ENCODE measurements at regions not wholly inside any gene's neighbourhood (a gene's known extent, or its start where the extent isn't known, plus 50 kb on each side); places are given as distances from the start of the nearest gene placed in this dataset.

GRCh38 chr2:212863185-212863588 is 288.2 kb downstream of the IKZF2 start:
- no peak overlapping the region for H3K4me2 ChIP-seq (ENCODE audit: low read depth, low read length)
- H3K27me3 ChIP-seq (replicated peaks; ENCODE audit: insufficient read depth, low read length): no peaks in the 10 kb centered on the region
- no peak overlapping the region for H3K4me3 ChIP-seq (ENCODE audit: low read length)
- peak; percentile 42 for DNase-seq
- no peaks in the 10 kb centered on the region for H3K9me2 ChIP-seq (replicated peaks; ENCODE audit: insufficient read depth, low read length)
- H3F3A ChIP-seq (ENCODE audit: insufficient read depth, low read length): no peaks in the 10 kb centered on the region
- no peaks in the 10 kb centered on the region for H3K79me2 ChIP-seq (ENCODE audit: low read length)
- H3K4me1 ChIP-seq (ENCODE audit: low read length): no peaks in the 10 kb centered on the region
- no peak for TF ChIP-seq EZH2phosphoT487 (IDR thresholded peaks at IDR 0.05; ENCODE audit: low read length)
- peak; percentile 75 for TF ChIP-seq CTCF (IDR thresholded peaks at IDR 0.05; ENCODE audit: low read length)
- no peak for TF ChIP-seq EZH2 (optimal IDR thresholded peaks at IDR 0.05; ENCODE audit: low read depth, low read length)
- no peak overlapping the region for H2AFZ ChIP-seq (ENCODE audit: low read length)
- no peaks in the 10 kb centered on the region for H4K20me1 ChIP-seq (ENCODE audit: insufficient read depth, low read length)
- no peaks in the 10 kb centered on the region for H3K36me3 ChIP-seq (replicated peaks; ENCODE audit: insufficient read depth, low read length)
- no peak overlapping the region for H3K27ac ChIP-seq (ENCODE audit: low read length)
- H3K9ac ChIP-seq (ENCODE audit: low read length): no peak overlapping the region
- no peaks in the 10 kb centered on the region for H3K9me3 ChIP-seq (replicated peaks; ENCODE audit: insufficient read depth, low read length)

GRCh38 chr2:212858496-212858895 is 292.9 kb downstream of the IKZF2 start:
- Histone ChIP-seq H3K9me3 (replicated peaks; ENCODE audit: insufficient read depth, low read length) (no peaks in the 10 kb centered on the region), H3K9me2 (replicated peaks; ENCODE audit: insufficient read depth, low read length) (no peaks in the 10 kb centered on the region), H3K36me3 (replicated peaks; ENCODE audit: insufficient read depth, low read length) (no peaks in the 10 kb centered on the region), H3K27ac (ENCODE audit: low read length) (no peak overlapping the region), H4K20me1 (ENCODE audit: insufficient read depth, low read length) (no peaks in the 10 kb centered on the region), H3K79me2 (ENCODE audit: low read length) (no peaks in the 10 kb centered on the region), H2AFZ (ENCODE audit: low read length) (no peak overlapping the region), H3K4me2 (ENCODE audit: low read depth, low read length) (no peak overlapping the region), H3K27me3 (replicated peaks; ENCODE audit: insufficient read depth, low read length) (no peaks in the 10 kb centered on the region), H3K4me1 (ENCODE audit: low read length) (0 out of 2 replicates have a peak, but pooled peaks cover 5% of the 10 kb centered on the region), H3K9ac (ENCODE audit: low read length) (no peak overlapping the region), H3F3A (ENCODE audit: insufficient read depth, low read length) (no peaks in the 10 kb centered on the region), H3K4me3 (ENCODE audit: low read length) (no peak overlapping the region)
- TF ChIP-seq EZH2phosphoT487 (IDR thresholded peaks at IDR 0.05; ENCODE audit: low read length) (no peak), EZH2 (optimal IDR thresholded peaks at IDR 0.05; ENCODE audit: low read depth, low read length) (no peak), CTCF (IDR thresholded peaks at IDR 0.05; ENCODE audit: low read length) (no peak)
- DNase-seq: no peak

DNA sequence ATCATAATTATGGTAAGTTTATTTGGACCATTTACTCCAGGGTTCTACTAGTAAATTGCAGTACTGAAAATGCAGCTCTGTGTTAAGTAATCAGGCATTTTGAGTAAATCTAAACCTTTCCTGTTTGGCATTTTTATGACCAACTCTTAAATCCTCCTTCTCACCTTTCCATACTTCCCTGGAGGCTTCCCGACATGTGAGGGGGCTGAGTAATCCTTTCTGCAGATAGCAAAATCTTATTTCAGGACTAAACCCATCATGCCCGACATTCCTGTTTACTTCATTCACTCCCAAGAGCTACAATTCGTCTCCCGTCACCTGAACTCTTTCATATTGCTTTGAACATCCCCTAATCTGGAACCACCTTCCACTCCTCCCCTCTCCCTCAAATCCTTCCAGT is 296.6 kb downstream of the IKZF2 start:
- no peak overlapping the region for H3K4me2 ChIP-seq (ENCODE audit: low read depth, low read length)
- no peaks in the 10 kb centered on the region for H3K36me3 ChIP-seq (replicated peaks; ENCODE audit: insufficient read depth, low read length)
- no peaks in the 10 kb centered on the region for H3K9me3 ChIP-seq (replicated peaks; ENCODE audit: insufficient read depth, low read length)
- TF ChIP-seq CTCF (IDR thresholded peaks at IDR 0.05; ENCODE audit: low read length): no peak
- H3K27me3 ChIP-seq (replicated peaks; ENCODE audit: insufficient read depth, low read length): no peaks in the 10 kb centered on the region
- H3F3A ChIP-seq (ENCODE audit: insufficient read depth, low read length): no peaks in the 10 kb centered on the region
- H3K4me1 ChIP-seq (ENCODE audit: low read length): 0 out of 2 replicates have a peak, but pooled peaks cover 5% of the 10 kb centered on the region
- no peak overlapping the region for H3K4me3 ChIP-seq (ENCODE audit: low read length)
- no peaks in the 10 kb centered on the region for H3K9me2 ChIP-seq (replicated peaks; ENCODE audit: insufficient read depth, low read length)
- H3K79me2 ChIP-seq (ENCODE audit: low read length): no peaks in the 10 kb centered on the region
- DNase-seq: no peak
- no peaks in the 10 kb centered on the region for H4K20me1 ChIP-seq (ENCODE audit: insufficient read depth, low read length)
- H3K9ac ChIP-seq (ENCODE audit: low read length): no peak overlapping the region
- H3K27ac ChIP-seq (ENCODE audit: low read length): no peak overlapping the region
- H2AFZ ChIP-seq (ENCODE audit: low read length): no peak overlapping the region

Measured in MM.1S (cell line).